Smooth muscle cell of the brain vasculature (primary cell): ENCODE measurements at regions not wholly inside any gene's neighbourhood (a gene's known extent, or its start where the extent isn't known, plus 50 kb on each side); places are given as distances from the start of the nearest gene placed in this dataset.
"Not testable (repeated sequence)": the region's sequence is repeated elsewhere in the genome, so short reads cannot be mapped to it uniquely, and the experiment has no call there.

Experiments
- DNase-seq: peaks from one replicate; pipeline ENCODE4 v3.0.0-alpha.2; 2012; ENCODE audit warnings: low read depth, low spot score

DNA sequence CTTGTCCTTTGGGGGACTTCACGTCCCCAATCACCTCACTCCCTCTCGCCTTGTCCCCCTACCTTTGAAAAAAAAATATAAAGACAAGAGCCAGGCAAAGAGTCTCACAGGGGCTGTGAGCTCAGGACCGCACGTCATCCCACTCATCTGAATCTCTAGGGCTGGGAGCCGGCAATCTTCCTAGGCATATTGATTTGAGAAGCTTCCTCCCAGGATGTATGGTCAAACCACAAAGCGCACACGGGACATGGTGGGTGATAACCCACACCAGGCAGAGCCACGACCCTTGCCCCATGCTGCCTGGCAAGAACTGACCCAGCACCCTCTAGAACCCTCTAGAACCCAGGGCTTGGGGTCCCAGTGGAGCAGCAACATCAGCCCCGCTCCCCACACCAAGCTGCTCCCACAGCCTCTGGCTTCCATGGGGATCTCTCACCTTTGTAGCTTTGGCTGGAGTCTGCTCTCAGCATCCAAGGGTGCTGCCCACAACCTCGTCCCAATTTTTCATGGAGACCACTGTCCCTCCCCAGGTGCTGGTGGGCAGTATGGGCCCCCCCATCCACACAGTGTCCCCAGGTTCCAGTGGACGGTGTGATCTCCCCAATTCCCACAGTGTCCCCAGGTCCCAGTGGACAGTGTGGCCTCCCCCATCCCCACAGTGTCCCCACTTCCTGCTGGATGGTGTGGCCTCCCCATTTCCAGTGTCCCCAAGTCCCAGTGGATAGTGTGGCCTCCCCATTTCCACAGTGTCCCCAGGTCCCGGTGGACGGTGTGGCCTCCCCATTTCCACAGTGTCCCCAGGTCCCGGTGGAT lies 85.2 kb upstream of the FGF3 start:
- no peak for DNase-seq

DNA sequence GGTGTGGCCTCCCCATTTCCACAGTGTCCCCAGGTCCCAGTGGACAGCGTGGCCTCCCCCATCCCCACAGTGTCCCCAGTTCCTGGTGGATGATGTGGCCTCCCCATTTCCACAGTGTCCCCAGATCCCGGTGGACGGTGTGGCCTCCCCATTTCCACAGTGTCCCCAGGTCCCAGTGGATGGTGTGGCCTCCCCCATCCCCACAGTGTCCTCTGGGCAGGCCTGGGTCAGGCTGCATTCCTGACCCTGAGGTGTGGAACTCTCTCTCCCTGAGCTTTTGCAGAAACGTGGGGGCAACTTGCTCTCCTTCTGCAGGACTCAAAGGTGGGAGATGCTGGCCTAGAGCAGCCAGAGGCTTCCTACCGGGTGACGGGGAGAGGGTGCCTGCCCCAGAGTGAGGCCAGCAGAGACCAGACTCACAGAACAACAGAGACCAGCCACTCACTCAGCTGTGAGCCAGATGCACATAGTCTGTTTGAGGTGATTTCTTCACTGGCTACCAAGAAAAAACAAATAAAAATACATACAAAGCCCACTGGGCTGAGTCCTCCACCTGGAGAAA lies 85.8 kb upstream of the FGF3 start:
- no peak for DNase-seq

DNA sequence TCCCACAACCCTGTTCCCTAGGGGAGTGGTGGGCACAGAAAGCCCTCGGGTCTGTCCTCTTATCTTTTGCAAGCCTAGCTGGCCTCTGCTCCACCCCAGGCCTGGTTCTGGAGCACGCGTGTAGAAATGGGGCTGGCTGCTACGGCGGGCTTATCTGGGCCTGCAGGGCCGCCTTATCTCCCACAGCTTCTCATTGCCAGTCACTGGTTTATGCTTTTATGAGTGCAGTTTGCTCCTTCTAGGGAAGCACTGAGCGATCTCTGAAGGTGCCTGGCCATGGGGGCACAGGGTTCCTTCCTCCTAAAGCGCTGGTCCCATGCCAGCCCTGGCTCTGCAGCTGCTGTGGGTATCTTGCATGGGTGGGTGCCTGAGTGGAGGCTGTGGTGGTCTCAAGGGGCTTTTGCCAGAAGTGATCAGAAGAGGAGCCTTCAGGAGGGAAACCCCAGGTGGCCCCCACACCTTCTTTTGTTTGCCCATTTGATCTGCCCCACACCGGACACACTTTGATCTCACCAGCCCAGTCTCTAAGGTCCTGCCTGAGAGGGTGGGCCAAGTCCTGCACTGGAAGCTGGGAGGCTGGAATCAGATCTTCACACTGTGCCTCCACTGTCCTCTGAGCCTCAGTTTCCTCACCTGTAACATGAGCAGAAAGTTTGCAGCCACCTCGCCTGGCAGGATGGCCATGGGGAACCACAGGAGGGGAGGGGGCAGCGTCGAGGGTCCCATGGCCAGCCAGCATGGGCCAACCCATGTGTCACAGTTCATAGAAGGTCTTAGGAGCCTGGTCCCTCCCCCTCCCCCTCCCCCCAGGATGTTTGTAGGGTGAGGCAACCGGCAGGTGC lies 86.6 kb upstream of the FGF3 start:
- no peak for DNase-seq

DNA sequence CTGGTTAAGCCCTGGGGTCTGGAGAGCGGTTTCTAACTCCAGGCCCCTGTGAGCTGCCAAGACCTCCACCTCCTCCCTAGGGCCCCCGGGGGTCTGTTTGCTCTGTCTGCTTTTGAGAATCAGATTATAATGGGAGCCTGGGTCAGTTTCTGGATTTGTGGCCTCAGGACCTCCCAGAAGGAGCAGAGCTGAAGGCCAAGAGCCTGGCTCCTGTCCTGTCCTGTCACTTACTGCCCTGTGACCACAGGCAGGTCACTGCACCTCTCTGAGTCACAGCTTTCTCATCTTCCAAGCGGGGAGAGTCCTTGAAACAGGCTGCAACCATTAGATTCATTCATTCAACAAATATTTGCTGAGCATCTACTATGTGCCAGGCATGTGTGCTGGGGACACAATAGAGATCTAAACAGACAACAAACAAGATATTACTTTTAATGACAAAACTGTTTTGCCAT lies 87.3 kb upstream of the FGF3 start:
- DNase-seq = no peak

DNA sequence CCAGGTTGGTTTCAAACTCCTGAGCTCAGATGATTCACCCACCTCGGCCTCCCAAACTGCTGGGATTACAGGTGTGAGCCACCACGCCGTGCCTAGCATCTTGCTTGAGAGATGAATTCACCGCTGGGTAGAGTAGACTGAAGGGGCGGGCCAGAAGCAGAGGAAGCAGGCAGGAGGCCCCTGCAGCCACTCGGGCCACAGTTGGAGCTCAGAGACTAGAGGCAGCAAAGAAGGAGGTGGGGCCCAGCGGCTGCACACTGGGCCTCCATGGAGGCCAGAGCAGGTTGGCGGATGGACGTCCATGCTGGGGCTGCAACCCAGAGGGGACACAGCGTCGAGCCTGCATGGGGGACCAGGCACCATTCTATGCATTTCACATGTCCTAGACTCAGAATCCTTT lies 88.4 kb upstream of the FGF3 start:
- no peak for DNase-seq

DNA sequence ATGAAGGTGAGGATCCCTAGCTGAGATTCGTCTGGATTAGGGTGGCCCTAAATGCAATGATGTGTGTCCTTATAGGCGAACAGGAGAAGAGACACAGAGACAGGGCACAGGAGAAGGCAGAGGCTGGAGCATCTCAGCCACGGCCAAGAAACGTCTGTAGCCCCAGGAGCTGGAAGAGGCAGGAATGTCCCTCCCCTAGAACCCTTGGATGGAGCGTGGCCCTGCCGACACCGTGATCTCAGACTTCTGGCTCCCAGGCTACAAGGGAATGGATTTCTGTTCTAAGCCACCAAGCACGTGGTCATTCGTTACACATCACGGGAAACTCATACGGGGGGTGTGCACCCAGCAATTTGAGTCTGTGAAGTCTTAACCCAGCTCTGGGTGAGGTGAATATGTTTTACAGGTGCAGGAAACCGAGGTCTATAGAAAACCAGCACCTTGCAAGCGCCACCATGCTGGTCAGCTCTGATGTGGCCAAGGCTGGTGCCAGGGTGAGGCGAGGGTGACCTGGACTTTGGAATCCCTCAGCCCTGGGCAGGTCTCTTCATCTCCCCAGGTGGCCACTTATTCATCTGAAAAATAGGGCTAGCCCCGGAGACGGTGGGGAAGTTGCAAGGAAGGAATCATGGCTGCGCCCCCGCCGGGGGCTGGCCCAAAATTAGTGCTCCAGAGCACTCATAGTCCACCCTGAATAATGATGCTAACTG lies 89.5 kb upstream of the FGF3 start:
- DNase-seq = no peak

DNA sequence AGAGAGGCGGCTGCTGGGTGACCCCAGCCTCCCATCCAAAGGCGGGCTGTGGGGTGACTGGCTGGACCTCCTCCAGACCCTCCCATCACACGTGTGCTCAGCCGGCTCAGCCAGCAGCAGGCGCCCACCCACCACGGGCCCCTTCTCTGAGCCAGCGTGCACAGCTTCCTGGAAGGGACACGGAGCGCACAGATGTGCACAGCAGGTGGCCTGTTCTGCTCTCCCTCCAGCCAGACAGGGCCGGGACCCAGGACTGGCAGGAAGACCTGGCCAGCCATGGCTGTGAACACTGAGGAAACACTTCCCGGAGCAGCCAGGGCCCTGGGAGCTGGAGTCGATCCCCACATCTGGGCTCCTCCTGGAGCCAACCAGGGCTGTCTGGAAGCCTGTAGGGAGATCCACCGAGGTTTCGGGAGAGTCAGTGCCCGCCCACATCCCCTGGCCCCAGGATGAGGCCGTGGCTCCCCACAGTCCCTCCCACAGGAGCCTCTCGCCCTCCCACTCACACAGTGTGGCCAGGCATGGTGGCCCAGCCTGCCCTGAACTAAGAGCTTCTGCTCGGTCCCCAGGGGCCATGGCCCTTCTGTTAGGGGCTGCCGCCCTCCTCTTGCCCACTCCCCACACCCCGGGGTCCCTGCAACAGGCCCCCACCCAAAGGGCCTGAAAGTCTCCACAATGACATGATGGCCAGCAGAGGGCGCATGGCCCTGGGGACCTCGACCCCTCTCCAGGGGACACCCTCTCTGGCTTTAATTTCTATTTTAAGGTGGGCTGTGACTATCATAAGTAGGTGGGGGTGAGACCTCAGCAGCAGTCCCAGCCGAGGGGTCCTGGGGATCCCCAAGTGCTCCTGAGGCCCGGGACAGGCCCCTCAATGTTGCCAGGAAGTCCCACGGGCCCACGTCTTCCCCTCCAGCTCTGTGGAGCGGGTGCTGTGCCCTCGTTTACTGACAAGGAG lies 90.6 kb upstream of the FGF3 start:
- no peak for DNase-seq

DNA sequence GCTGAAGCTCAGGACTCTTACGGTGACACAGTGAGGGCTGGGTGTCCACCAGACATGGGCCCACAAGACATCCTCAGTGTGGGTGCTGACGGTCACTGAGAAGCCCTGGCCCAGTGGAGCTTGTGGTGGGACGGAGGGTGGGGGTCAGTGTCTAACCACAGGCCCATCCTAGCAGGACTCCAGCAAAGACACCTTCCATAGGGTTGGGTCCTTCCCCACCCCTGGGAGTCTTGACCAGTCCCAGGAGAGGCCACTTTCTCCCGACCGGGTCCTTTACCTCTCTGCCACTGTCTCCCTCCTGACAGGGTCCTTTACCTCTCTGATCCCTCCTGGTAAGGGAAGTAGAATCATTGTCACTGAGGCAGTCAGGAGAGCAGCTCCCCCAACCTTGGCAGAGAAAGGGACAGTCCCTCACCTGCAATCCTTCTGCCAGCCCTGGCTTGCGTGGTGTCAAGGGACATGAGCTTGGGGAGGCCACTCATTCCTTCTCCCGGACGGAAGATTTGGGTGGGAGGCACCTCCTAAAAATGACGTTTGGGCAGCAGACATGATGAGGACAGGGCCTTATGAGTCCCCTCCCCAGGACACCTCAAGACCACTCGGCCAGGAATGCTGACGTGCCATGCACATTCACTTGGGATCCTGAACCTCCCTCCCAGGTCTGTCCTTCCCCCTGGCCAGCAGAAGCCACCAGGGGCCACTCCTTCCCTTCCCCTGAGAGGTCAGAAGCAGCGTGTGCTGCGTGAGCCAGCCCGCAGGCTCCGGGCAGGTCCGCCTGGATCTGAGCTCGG lies 91.5 kb upstream of the FGF3 start:
- no peak for DNase-seq

DNA sequence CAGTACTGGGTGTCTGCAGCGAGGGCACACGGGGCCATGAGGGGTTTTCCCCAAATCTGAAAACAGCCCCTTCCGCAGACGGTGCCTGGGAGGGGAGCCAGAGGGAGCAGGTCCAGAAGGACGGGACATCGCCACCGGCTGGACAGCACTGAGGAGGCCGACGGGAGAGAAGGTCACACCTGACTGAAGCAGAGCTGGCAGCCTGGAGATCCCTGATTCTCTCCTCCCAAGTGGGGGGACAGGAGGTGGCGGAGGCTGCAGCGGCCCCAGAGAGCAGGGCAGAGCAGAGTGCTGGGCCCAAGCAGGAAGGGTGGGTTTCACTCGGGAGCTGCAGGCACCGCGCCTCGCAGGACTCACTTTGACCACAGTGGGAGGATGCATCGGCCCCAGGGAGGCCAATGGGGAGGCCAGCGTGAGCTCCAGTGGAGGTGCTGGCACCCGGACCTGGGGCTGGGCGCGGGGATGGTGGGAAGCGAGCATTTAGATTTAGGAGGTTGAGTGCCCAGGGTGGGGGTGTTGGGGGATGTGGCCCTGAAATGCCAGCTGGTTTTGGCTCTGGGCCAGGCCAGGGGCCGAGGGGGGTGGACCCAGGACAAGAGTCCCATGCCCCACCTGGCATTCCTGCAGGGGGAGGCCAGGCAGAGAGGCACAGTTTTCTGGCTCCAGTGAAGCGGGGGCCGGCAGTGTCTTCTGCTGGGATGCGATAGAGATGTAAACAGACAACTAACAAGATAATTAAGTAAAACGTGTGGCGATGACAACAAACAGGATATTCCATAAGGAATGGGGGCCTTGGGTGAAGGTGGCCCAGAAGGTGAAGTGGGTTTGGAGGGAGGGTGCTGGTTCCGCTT lies 92.3 kb upstream of the FGF3 start:
- no peak for DNase-seq

DNA sequence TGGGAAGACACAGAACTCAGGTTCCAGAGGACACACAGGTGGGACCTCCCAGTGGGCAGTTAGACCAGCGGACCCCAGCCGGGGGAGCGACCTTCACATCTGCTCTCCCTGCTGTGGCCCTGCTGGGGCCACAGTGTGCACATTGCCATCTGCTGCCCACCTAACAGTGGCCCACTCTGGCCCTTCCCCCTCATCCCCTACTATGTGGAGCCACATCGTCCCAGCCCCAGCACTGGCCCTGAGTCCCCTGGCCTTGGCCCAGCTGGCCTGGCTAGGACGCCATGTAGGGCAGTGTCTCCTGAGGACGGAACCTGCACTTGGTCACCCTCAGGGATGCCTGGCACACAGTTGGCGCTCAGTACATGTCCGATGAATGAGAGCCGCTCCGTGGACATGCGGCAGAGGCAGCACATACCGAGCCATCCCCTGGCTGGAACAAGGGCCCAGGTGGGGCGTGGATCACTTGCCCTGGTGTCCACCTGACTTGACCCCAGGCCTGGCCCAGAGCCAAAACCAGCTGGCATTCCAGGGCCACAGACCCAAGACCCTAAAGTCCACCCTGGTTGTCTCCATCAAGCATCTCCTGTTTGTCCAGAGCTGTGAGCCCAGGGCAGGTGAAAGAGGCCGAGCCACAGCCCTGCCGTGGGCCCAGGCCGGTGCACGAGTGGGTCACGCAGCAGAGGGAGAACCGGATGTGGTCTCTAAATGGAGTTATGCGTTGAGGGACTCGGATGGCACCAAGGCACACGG lies 93.1 kb upstream of the FGF3 start:
- DNase-seq = no peak

DNA sequence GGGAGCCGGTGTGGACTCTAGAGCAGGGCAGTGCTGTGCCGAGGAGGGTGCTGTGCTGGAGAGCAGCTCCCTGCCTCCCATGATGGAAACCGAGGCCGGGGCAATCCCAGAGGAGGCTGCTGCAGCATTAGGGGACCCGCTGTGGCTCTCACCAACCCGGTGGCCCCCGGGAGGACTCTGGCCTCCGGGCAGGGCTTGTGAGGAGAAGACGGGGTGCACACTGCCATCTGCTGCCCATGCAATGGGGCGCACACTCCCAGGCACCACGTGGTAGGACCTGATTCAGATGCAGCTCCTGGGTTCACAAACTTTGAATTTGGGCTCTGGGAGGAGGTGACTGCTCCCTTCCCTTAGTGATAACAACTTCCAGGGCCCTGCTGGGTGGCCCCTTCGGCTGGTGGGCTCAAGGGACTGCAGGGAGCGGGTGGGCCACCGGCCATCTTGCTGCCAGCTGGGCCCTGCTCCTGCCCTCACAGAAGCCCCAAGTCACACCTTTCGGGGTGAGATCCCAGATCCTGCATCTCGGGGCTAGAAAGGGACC lies 93.8 kb upstream of the FGF3 start:
- DNase-seq = no peak

DNA sequence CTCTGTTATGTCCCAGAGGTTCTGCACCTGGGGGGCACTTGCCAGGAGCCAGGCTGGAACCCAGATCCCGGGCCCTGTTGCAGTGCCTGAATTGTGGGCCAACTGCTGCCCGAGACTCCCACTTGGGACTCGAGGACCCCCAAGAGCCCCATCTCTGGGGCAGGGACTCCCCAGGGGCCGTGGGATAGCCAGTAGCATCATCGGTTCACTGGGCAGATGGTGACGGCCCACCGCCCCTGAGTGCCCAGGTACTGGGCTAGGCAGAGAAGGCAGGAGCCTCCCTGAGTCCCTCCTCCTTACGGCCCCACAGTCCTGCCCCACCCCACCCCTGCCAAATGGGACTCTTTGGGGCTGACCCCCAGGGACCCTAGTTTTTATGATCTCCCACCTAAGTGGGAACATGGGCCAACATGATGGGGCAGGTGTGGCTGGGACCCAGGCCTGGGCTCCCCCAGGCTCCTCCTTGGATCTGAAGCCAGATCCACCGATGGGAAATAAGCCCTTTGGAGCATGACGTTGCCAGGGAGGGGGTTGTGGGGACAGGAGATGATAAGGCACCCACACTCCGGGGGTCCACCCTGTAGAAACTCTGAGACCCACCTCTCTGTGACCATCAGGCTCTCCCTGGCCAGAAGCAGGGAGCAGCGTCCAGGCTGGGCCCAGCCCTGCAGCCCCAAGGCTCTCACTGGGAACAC lies 94.5 kb upstream of the FGF3 start:
- no peak for DNase-seq

DNA sequence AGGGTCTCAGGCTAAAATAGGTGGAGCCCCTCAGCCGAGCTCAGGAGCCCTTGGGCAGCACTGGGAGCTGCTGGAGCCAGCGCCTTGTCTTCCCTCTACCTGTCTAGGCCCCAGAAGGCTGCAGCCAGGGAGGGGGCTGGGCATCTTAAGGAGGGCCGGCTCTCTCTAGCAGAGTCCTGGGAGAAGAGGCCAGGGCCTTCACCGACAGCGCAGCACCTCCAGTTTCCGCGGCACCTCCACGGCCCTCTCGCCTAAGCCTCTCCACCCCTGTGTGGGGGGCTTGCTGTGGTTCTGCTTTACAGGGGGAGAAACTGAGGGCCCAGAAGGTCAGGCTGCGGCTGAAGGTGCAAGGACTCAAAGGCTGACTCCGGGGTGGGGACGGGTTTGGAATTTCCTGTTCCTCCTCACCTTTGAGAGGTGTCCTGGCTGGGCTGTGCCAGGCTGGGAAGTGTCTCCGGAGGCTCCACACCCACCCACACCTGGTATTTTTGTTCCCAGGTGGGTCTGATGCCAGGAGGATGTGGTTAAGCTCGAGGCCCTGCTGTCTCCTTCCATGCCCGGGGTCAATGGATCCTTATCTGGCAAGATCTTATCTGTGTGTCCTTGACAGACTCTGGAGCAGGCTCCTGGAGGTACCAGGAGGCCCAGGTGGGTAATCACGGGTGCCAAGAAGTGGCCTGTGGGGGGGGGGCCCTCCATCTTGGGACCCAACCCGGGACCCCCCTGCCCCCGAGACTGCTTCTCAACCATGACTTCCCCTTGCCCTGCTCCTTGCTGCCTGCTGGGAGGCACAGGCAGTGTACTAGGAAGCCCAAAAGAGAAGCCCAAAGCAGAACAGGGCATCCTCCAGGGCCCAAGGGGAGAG lies 95.3 kb upstream of the FGF3 start:
- DNase-seq = no peak

DNA sequence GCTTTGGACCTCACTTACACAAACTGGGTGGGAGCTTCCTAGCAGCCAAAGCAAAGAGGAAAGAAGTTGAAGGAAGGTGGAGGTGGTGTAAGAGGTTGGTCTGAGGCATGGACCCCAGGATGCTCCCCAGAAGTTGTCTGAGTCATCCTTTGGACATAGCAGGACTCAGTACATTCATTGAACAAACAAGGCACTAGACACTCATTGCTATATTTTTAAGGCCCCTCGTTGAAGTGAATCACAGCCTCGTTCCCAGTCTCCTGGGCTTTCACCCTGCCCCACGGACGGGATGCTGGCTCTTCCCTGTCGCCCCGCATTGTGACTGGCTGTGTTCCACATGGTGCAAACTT lies 95.9 kb upstream of the FGF3 start:
- DNase-seq = no peak

DNA sequence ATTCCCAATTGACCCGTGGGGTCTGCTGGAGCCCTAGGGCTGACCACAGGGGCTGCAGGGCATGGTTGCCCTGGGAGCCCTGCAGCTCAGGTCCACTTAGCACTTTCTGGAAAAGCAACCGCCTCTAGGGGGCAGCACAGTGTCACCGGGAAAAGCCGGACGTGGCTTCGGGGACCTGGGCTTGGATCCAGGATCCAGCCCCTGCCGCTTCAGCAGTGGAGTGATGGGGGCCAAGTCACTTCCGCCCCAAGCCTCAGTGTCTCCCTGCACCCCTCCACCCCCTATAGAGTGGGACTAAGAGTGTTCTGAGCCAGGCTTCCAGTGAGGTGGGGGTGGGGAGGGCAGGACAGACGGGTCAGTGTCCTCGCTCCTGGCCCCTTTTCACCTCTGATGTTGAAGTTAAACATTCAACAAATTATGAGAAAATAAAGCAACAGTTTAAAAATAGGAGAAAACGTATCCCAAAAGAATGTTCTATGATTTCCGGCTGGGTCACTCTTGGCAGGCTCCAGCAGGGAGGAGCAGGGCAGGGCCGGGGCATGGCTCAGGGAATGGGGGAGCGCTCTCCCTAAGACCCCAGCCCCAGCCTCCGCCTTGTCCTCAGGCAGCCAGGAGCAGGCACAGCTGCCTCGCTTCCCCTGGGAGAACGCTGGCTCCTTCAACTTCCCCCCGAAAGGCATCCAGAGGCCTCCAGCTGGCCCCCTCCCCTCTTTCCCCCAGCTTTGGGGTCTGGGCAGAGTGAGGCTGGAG lies 96.5 kb upstream of the FGF3 start:
- DNase-seq = no peak

DNA sequence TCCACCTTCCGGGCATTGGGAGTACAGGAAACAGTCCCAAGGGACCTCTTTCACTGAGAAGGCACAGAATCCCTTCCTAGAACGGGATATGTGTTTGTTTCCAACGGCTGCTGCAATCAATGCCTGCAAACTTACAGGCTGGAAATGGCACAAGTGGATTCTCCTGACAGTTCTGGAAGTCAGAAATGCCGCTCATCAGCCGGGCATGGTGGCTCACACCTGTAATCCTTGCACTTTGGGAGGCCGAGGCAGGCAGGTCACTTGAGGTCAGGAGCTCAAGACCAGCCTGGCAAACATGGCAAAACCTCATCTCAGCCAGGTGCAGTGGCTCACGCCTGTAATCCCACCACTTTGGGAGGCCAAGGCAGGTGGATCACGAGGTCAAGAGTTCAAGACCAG lies 97.0 kb upstream of the FGF3 start:
- not testable (repeated sequence) for DNase-seq
